Spleen (tissue), 7 donors: ENCODE measurements at regions not wholly inside any gene's neighbourhood (a gene's known extent, or its start where the extent isn't known, plus 50 kb on each side); places are given as distances from the start of the nearest gene placed in this dataset.
"Not testable (repeated sequence)": the region's sequence is repeated elsewhere in the genome, so short reads cannot be mapped to it uniquely, and the experiment has no call there.

Experiments
- CTCF ChIP-seq, 11 experiments: fragments of 200-600 bp in 7 of 11; fragments of 450-650 bp in 4 of 11; sonication (generic) in 4 of 11; IDR thresholded peaks in 8 of 11; conservative IDR thresholded peaks in 3 of 11; 1 replicate in 7 of 11; 2 replicates in 4 of 11; pipeline versions ENCODE4 v1.4.0 to v1.8.0; 2016 to 2021; ENCODE audit warnings: antibody characterized with exemption in 11 of 11, inconsistent platforms in 4 of 11, mild to moderate bottlenecking in 1 of 11
- POLR2A ChIP-seq, 3 donors: fragments of 450-650 bp; IDR thresholded peaks; one replicate each; pipeline ENCODE4 v1.5.1; 2017; ENCODE audit warnings: antibody characterized with exemption in 3 of 3, mild to moderate bottlenecking in 1 of 3
- donor health status: DM: no; HTN: no; CAD: no; lungs with moderate emphysema.
- donor health status: DM: no; HTN: no; CAD: no.
- donor health status: DM: no; HTN: no; CAD: no.

GRCh38 chr7:121497545-121497944, 101.4 kb upstream of the FAM3C start:
- not testable (repeated sequence) for TF ChIP-seq POLR2A (IDR thresholded peaks at IDR 0.05); CTCF (IDR thresholded peaks at IDR 0.05 in 8 of 11, conservative IDR thresholded peaks at IDR 0.05 in 3 of 11)
